ENCODE measurements at regions not wholly inside any gene's neighbourhood (a gene's known extent, or its start where the extent isn't known, plus 50 kb on each side); places are given as distances from the start of the nearest gene placed in this dataset.

GRCh38 chr10:131810805-131811629 lies 89.8 kb upstream of the PPP2R2D start:
- Histone ChIP-seq H3K27me3 (ENCODE audit: insufficient read depth in 3 of 3, low read length in 2 of 3) (peaks cover 0 to 33% (median 11%) of the 10 kb centered on the region in 3 donors), H3K4me1 (no peaks in the 10 kb centered on the region), H3K4me3 (no peak overlapping the region), H3K36me3 (ENCODE audit: insufficient read depth in 1 of 2, low read depth in 1 of 2) (no peaks in the 10 kb centered on the region), H3K9me3 (no peaks in the 10 kb centered on the region), H3K27ac (no peak overlapping the region)
- intact Hi-C loops (cut with DNase I): no loop called here
- ATAC-seq (no peak), DNase-seq (peak in 1 of 2 donors; percentile 25)
- 76 to 79% (median 77%) methylated on average over 25 of the region's 25 CpGs for WGBS, 3 donors
- TF ChIP-seq, protein P1, sequence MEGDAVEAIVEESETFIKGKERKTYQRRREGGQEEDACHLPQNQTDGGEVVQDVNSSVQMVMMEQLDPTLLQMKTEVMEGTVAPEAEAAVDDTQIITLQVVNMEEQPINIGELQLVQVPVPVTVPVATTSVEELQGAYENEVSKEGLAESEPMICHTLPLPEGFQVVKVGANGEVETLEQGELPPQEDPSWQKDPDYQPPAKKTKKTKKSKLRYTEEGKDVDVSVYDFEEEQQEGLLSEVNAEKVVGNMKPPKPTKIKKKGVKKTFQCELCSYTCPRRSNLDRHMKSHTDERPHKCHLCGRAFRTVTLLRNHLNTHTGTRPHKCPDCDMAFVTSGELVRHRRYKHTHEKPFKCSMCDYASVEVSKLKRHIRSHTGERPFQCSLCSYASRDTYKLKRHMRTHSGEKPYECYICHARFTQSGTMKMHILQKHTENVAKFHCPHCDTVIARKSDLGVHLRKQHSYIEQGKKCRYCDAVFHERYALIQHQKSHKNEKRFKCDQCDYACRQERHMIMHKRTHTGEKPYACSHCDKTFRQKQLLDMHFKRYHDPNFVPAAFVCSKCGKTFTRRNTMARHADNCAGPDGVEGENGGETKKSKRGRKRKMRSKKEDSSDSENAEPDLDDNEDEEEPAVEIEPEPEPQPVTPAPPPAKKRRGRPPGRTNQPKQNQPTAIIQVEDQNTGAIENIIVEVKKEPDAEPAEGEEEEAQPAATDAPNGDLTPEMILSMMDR (IDR thresholded peaks at IDR 0.05): no peak

GRCh38 chr10:131811630-131812403 lies 89.0 kb upstream of the PPP2R2D start:
- H3K36me3 ChIP-seq (ENCODE audit: insufficient read depth in 1 of 2, low read depth in 1 of 2): no peaks in the 10 kb centered on the region
- no peak overlapping the region for H3K27ac ChIP-seq
- ATAC-seq: no peak
- no peaks in the 10 kb centered on the region for H3K9me3 ChIP-seq
- peaks cover 0 to 37% (median 13%) of the 10 kb centered on the region in 3 donors for H3K27me3 ChIP-seq (ENCODE audit: insufficient read depth in 3 of 3, low read length in 2 of 3)
- intact Hi-C loops (cut with DNase I): no loop called here
- WGBS, 3 donors: 86 to 91% (median 86%) methylated on average over 23 of the region's 23 CpGs
- TF ChIP-seq, protein P1 (IDR thresholded peaks at IDR 0.05): no peak
- no peaks in the 10 kb centered on the region for H3K4me1 ChIP-seq
- no peak for DNase-seq
- no peak overlapping the region for H3K4me3 ChIP-seq

DNA sequence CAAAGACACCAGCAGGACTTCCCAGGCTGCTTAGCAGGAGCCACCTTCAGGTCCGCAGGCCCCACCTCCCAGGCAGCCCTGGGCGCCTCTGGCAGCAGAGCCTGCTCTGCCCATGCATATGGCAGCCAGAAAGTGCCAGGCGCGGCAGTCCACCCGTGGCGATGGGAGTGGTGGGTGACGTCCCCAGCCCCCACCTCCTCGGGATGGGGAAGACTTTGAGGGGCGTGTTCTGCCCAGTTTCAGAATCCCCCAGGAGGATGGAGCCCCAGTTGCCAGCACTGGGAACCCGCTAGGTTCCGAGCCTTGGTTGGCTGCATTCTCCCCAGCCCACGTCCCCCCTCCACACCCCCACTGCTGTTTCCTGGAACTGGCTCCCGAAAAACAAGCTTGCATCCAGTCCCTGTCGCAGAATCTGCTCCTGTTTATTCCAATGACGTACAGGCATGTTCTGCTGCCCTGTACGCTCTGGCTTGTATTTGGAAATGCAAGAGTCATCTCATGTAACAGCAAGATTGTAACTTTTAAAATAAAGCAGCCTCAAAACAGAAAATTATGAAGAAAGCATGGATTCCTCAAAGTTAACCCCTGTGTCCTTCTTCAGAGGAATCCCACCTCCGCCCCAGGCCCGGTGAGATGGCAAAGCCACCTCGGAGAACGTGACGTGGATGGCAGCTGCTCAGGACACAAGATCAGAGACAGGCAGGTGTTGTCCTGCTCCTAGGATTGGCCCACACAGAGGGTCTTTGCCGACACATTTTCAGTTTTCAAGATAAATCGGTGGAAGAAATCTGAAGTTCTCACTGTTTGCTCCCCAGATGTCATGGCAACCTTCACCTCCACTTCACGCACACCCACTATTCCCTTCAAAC lies 87.8 kb upstream of the PPP2R2D start:
- TF ChIP-seq, protein P1 (IDR thresholded peaks at IDR 0.05): no peak
- no peak for DNase-seq
- Histone ChIP-seq H3K4me1 (no peaks in the 10 kb centered on the region), H3K9me3 (no peaks in the 10 kb centered on the region), H3K27ac (no peak overlapping the region), H3K36me3 (ENCODE audit: insufficient read depth in 1 of 2, low read depth in 1 of 2) (no peaks in the 10 kb centered on the region), H3K4me3 (no peak overlapping the region), H3K27me3 (ENCODE audit: insufficient read depth in 3 of 3, low read length in 2 of 3) (peaks cover 0 to 44% (median 20%) of the 10 kb centered on the region in 3 donors)
- WGBS, 3 donors: 66 to 79% (median 69%) methylated on average over 24 of the region's 24 CpGs
- intact Hi-C loops (cut with DNase I): no loop called here
- ATAC-seq: no peak

DNA sequence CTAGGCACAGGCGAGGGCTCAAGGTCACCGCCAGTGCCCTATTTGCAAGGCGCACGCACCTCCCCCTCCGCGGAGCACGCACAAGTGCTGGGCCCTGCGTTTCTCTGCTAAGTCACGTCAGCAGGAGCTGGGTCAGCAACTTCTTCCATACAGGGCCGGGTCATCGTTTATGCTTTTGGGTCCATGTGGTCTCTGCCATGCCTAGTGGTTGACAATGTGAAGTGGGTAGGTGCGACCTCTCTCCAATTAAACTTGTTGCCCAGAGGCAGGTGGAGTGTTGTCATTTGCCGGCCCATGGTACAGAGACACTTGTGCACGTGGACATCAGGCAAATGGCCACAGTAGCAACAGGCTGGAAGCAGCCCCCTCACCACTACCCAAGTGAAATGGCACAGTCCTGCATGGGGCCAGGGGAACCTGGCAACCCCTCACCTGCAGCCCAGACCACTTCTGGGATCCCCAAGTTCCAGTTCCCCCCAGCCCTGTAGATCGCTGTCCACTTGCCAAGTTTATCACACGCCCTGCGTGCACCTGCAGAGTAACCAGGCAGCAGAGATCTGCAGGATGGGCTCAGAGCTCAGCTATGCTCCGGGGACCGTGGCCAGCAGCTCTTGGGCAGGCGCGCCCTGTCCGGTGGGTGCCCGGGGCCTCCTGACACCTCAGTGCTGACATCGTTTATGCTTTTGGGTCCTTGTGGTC lies 86.1 kb upstream of the PPP2R2D start:
- intact Hi-C loops (cut with DNase I): no loop called here
- no peak overlapping the region for H3K27ac ChIP-seq
- ATAC-seq: no peak
- H3K9me3 ChIP-seq: no peaks in the 10 kb centered on the region
- peaks cover 0 to 51% (median 22%) of the 10 kb centered on the region in 3 donors for H3K27me3 ChIP-seq (ENCODE audit: insufficient read depth in 3 of 3, low read length in 2 of 3)
- WGBS, 3 donors: 61 to 72% (median 63%) methylated on average over 24 of the region's 24 CpGs
- no peaks in the 10 kb centered on the region for H3K4me1 ChIP-seq
- DNase-seq: peak in 1 of 2 donors; percentile 32
- TF ChIP-seq, protein P1 (IDR thresholded peaks at IDR 0.05): no peak
- no peaks in the 10 kb centered on the region for H3K36me3 ChIP-seq (ENCODE audit: insufficient read depth in 1 of 2, low read depth in 1 of 2)
- no peak overlapping the region for H3K4me3 ChIP-seq
